GM12878 (cell line): ENCODE measurements at regions not wholly inside any gene's neighbourhood (a gene's known extent, or its start where the extent isn't known, plus 50 kb on each side); places are given as distances from the start of the nearest gene placed in this dataset.

Source experiments
- ATAC-seq: fragments of 200-7000 bp; cut with Tn5 transposase; 3 replicates; pipeline ENCODE4 v1.9.1; 2020; ENCODE audit warnings: mild to moderate bottlenecking, moderate library complexity
- BruUV-seq: library from RNA; stranded (reverse); fragments of 400-500 nt; replicated peaks from 2 replicates; lab custom pipeline; 2021; lab: Mats Ljungman, UMichigan
- CTCF ChIA-PET: fragments of 300-600 bp; sonication (Branson Sonifier 250); formaldehyde crosslinking; extraction: SDS; loops from one replicate; lab custom pipeline; 2021; ENCODE audit warnings: inconsistent platforms; lab: Yijun Ruan, JAX
- POLR2A ChIA-PET: fragments of 350-600 bp; formaldehyde crosslinking; extraction: SDS; loops from one replicate; lab custom pipeline; 2021; ENCODE audit warnings: inconsistent platforms; lab: Charles Lee
- RAD21 ChIA-PET: fragments of 300-600 bp; sonication (Branson Sonifier 250); formaldehyde crosslinking; loops from one replicate; lab custom pipeline; 2023; ENCODE audit warnings: antibody characterized with exemption; ENCODE audit not compliant: unreplicated experiment; lab: Charles Lee
- SMC1A ChIA-PET: fragments of 300-600 bp; sonication (Branson Sonifier 250); formaldehyde crosslinking; loops from one replicate; lab custom pipeline; 2023; ENCODE audit not compliant: unreplicated experiment, uncharacterized antibody; lab: Charles Lee
- DNase-seq: peaks from one replicate; pipeline ENCODE4 v3.0.0-alpha.2; 2011; ENCODE audit warnings: low read depth, low spot score
- FAIRE-seq: peaks from 3 replicates; lab custom pipeline; 2011; peaks lifted over from hg19 to GRCh38; lab: Jason Lieb, UNC
- H2AFZ ChIP-seq: 2 replicates; pipeline ENCODE4 v1.6.0; 2011; ENCODE audit warnings: low read depth, low read length, control low read depth; ENCODE audit not compliant: control insufficient read depth
- H3K27ac ChIP-seq: 2 replicates; pipeline ENCODE4 v1.5.1; 2011; ENCODE audit warnings: control low read depth; ENCODE audit not compliant: control insufficient read depth, insufficient read depth
- H3K27me3 ChIP-seq, 2 experiments: replicated peaks in 1 of 2; 2 replicates each; pipeline versions ENCODE4 v1.6.0 to v1.6.1; 2011; ENCODE audit warnings: low read length in 1 of 2; ENCODE audit not compliant: control insufficient read depth in 2 of 2, insufficient read depth in 2 of 2
- H3K36me3 ChIP-seq, 2 experiments: 2 replicates each; pipeline ENCODE4 v1.5.1; 2011; ENCODE audit warnings: low read length in 1 of 2; ENCODE audit not compliant: control insufficient read depth in 2 of 2, insufficient read depth in 2 of 2
- H3K4me1 ChIP-seq: 2 replicates; pipeline ENCODE4 v1.6.1; 2011; ENCODE audit warnings: mild to moderate bottlenecking, low read length, moderate library complexity, mixed read lengths; ENCODE audit not compliant: control insufficient read depth, insufficient read depth
- H3K4me2 ChIP-seq: 2 replicates; pipeline ENCODE4 v1.6.0; 2011; ENCODE audit warnings: control low read depth; ENCODE audit not compliant: control insufficient read depth, insufficient read depth
- H3K4me3 ChIP-seq: fragments of 200-600 bp; sonication (generic); 2 replicates; pipeline ENCODE4 v1.5.1; 2016
- H3K79me2 ChIP-seq: 2 replicates; pipeline ENCODE4 v1.6.0; 2011; ENCODE audit warnings: low read length; ENCODE audit not compliant: control insufficient read depth, insufficient read depth
- H3K9ac ChIP-seq: 2 replicates; pipeline ENCODE4 v1.8.0; 2011; ENCODE audit warnings: low read length, control low read depth, mixed read lengths; ENCODE audit not compliant: control insufficient read depth, insufficient read depth
- H3K9me3 ChIP-seq: replicated peaks from 3 replicates; pipeline ENCODE4 v1.5.1; 2011; ENCODE audit warnings: mild to moderate bottlenecking, low read length; ENCODE audit not compliant: control insufficient read depth, insufficient read depth
- H4K20me1 ChIP-seq: 2 replicates; pipeline ENCODE4 v1.6.0; 2011; ENCODE audit not compliant: control insufficient read depth, insufficient read depth
- PRDM15 ChIP-seq: fragments of 450-650 bp; formaldehyde crosslinking; IDR thresholded peaks from 2 replicates; pipeline ENCODE4 v1.4.0; 2020; ENCODE audit warnings: mild to moderate bottlenecking, moderate library complexity
- SKIL ChIP-seq: fragments of 450-650 bp; IDR thresholded peaks from 2 replicates; pipeline ENCODE4 v1.6.1; 2017; ENCODE audit warnings: mild to moderate bottlenecking, low read depth, inconsistent platforms; ENCODE audit not compliant: poor library complexity, severe bottlenecking
- ZZZ3 ChIP-seq: IDR thresholded peaks from 2 replicates; pipeline ENCODE4 v1.6.1; 2011; ENCODE audit warnings: low read depth; ENCODE audit not compliant: control insufficient read depth, insufficient read length
- WGBS: methylation state at CpG from one replicate; pipeline ENCODE4 v1.1.6; 2016; ENCODE audit warnings: low lambda C conversion rate; ENCODE audit not compliant: insufficient replicate concordance, insufficient coverage; ENCODE audit errors: missing lambda C conversion rate; 5-methylcytosine and 5-hydroxymethylcytosine counted together
- in situ Hi-C: fragments of 300-500 bp; cut with MboI; formaldehyde crosslinking; loops from 9 replicates; pipeline ENCODE4 v1.14.3; 2018; ENCODE audit warnings: mixed read lengths
- intact Hi-C: fragments of 100-400 bp; cut with micrococcal nuclease; formaldehyde crosslinking; loops from one replicate; pipeline ENCODE4 v1.14.2; 2022; ENCODE audit not compliant: unreplicated experiment

GRCh38 chr7:106536079-106536478 lies 124.9 kb downstream of the CCDC71L start (continued):
- no peak for TF ChIP-seq PRDM15 (CRISPR knock-in tag)
- TF ChIP-seq SKIL, result no peak
- no peak for TF ChIP-seq ZZZ3

- Histone ChIP-seq H3K4me2 (no peak overlapping the region), H3K36me3 (no peaks in the 10 kb centered on the region), H3K27me3 (no peaks in the 10 kb centered on the region), H2AFZ (no peak overlapping the region), H3K27ac (no peak overlapping the region), H3K9ac (no peak overlapping the region), H3K4me3 (no peak overlapping the region), H3K79me2 (no peaks in the 10 kb centered on the region), H3K4me1 (no peaks in the 10 kb centered on the region), H3K9me3 (no peaks in the 10 kb centered on the region; the same call in 2 of the 3 replicates), H4K20me1 (no peaks in the 10 kb centered on the region)
- in situ Hi-C loops, result no loop called here
- 34% methylated on average over 7 of the region's 7 CpGs for WGBS
- intact Hi-C loops, result no loop called here
- no peak for TF ChIP-seq PRDM15 (CRISPR knock-in tag)
- SMC1A ChIA-PET, result interaction anchor here (1.0 kb wide), 1 partner anchor 201 kb away, joined by 3 read pairs; no protein-coding TSS in a partner anchor
- DNase-seq, result no peak
- POLR2A ChIA-PET, result no interaction called here
- BruUV-seq, result no TSS peak
- CTCF ChIA-PET, result interaction anchor here (0.7 to 1.8 kb wide), 3 partner anchors 11 to 358 kb away, joined by 3 to 5 read pairs (median 4); no protein-coding TSS in a partner anchor
- RAD21 ChIA-PET, result no interaction called here
- no peak for ATAC-seq
- FAIRE-seq, result no peak
Measured at GRCh38 chr7:106535234-106535932, 125.6 kb downstream of the CCDC71L start.
